EL (cell line): ENCODE measurements at regions not wholly inside any gene's neighbourhood (a gene's known extent, or its start where the extent isn't known, plus 50 kb on each side); places are given as distances from the start of the nearest gene placed in this dataset.

ENCODE experiments used
- DNase-seq: peaks from one replicate; pipeline ENCODE4 v3.0.0-alpha.2; 2016

GRCh38 chr2:10239561-10239967, 63.1 kb upstream of the HPCAL1 start:
- no peak for DNase-seq

GRCh38 chr2:10240161-10240681, 62.5 kb upstream of the HPCAL1 start:
- no peak for DNase-seq

- DNase-seq: no peak
Observed at GRCh38 chr2:10240911-10241610, 61.6 kb upstream of the HPCAL1 start.

GRCh38 chr2:10241641-10242430, 60.9 kb upstream of the HPCAL1 start:
- no peak for DNase-seq

GRCh38 chr2:10242451-10242850, 60.3 kb upstream of the HPCAL1 start:
- no peak for DNase-seq

GRCh38 chr2:10242998-10243925, 59.4 kb upstream of the HPCAL1 start:
- no peak for DNase-seq

GRCh38 chr2:10243926-10244270, 58.8 kb upstream of the HPCAL1 start:
- no peak for DNase-seq

- DNase-seq: no peak
Observed at GRCh38 chr2:10245021-10245420, 57.7 kb upstream of the HPCAL1 start.

- DNase-seq: no peak
Observed at GRCh38 chr2:10245661-10246060, 57.0 kb upstream of the HPCAL1 start.

- DNase-seq: no peak
Observed at GRCh38 chr2:10246370-10246769, 56.3 kb upstream of the HPCAL1 start.

- DNase-seq: no peak
Observed at GRCh38 chr2:10246831-10247230, 55.9 kb upstream of the HPCAL1 start.

GRCh38 chr2:10249798-10250197, 52.9 kb upstream of the HPCAL1 start:
- DNase-seq: no peak

GRCh38 chr2:10252224-10252623, 50.5 kb upstream of the HPCAL1 start:
- DNase-seq: no peak

- DNase-seq: no peak
Observed at GRCh38 chr2:10252661-10253060, 50.0 kb upstream of the HPCAL1 start.
